ENCODE measurements at regions not wholly inside any gene's neighbourhood (a gene's known extent, or its start where the extent isn't known, plus 50 kb on each side); places are given as distances from the start of the nearest gene placed in this dataset.

- TF ChIP-seq ZNF646 (CRISPR knock-in tag; IDR thresholded peaks at IDR 0.05) (no peak), MAFK (conservative IDR thresholded peaks at IDR 0.05 in 1 of 2, IDR thresholded peaks at IDR 0.05 in 1 of 2; ENCODE audit: low read length in 2 of 2) (peak; percentile 34 to 84; a peak in 3 of 4 replicates), FIP1L1 (IDR thresholded peaks at IDR 0.05; ENCODE audit: borderline replicate concordance, insufficient read depth, low read depth, low read length) (no peak), CBX2 (IDR thresholded peaks at IDR 0.05; ENCODE audit: low read depth, low read length) (no peak), CBX2 (CRISPR knock-in tag; IDR thresholded peaks at IDR 0.05; ENCODE audit: low read depth) (no peak), ZNF460 (CRISPR knock-in tag; IDR thresholded peaks at IDR 0.05; ENCODE audit: borderline replicate concordance) (no peak), NFE2L2 (IDR thresholded peaks at IDR 0.05; ENCODE audit: low read length) (peak; percentile 77), ZIK1 (CRISPR knock-in tag; IDR thresholded peaks at IDR 0.05; ENCODE audit: borderline replicate concordance, low read depth) (no peak)
Measured at GRCh38 chrX:88146577-88146976, 600.4 kb upstream of the CPXCR1 start (continued).

Data from HepG2 (cell line).